ENCODE measurements at regions not wholly inside any gene's neighbourhood (a gene's known extent, or its start where the extent isn't known, plus 50 kb on each side); places are given as distances from the start of the nearest gene placed in this dataset.
A peak's percentile ranks its signal among the peaks of the same experiment; 100 is the strongest.

- no peak overlapping the region for H3K9ac ChIP-seq (ENCODE audit: low read length)
- no peaks in the 10 kb centered on the region for H3K27me3 ChIP-seq (ENCODE audit: control insufficient read depth, insufficient read depth, low read length)
- no peaks in the 10 kb centered on the region for H3K4me1 ChIP-seq (ENCODE audit: control insufficient read depth, insufficient read depth, low read length)
- no peaks in the 10 kb centered on the region for H3K36me3 ChIP-seq (ENCODE audit: control insufficient read depth, insufficient read depth, low read length)
- no peak overlapping the region for H3K4me3 ChIP-seq (ENCODE audit: low read depth, low read length)
- H3K27ac ChIP-seq (ENCODE audit: low read depth, low read length) = no peak overlapping the region
- H3K9me3 ChIP-seq (ENCODE audit: control insufficient read depth, insufficient read depth, low read depth, low read length) = no peaks in the 10 kb centered on the region
Observed at GRCh38 chr16:52834736-52835465, 217.8 kb downstream of the CHD9NB start.

DNA sequence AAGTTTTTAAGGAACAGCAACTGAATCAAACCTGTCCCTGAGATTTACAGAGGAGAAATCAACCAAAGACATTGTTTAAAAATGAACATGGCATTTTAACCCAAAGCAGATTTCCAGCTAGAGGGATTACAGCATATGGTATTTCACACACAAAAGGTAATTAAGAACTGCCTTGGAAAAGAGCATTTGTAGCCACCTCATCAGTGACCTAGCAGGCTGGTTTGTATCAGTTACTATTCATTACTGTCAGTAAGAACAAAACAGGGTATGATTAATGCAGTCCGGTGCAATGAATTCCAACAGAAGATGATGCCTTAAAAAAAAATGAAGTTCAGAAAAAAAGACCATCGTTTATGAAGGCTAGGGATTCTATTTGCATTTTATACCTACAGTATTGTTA, 219.9 kb downstream of the CHD9NB start:
- H3K27me3 ChIP-seq (ENCODE audit: control insufficient read depth, insufficient read depth, low read length) = no peaks in the 10 kb centered on the region
- no peak overlapping the region for H3K4me3 ChIP-seq (ENCODE audit: low read depth, low read length)
- no peak overlapping the region for H3K27ac ChIP-seq (ENCODE audit: low read depth, low read length)
- no peak overlapping the region for H3K9ac ChIP-seq (ENCODE audit: low read length)
- H3K9me3 ChIP-seq (ENCODE audit: control insufficient read depth, insufficient read depth, low read depth, low read length) = no peaks in the 10 kb centered on the region
- no peaks in the 10 kb centered on the region for H3K4me1 ChIP-seq (ENCODE audit: control insufficient read depth, insufficient read depth, low read length)
- H3K36me3 ChIP-seq (ENCODE audit: control insufficient read depth, insufficient read depth, low read length) = no peaks in the 10 kb centered on the region

- Histone ChIP-seq H3K4me1 (ENCODE audit: control insufficient read depth, insufficient read depth, low read length) (no peaks in the 10 kb centered on the region), H3K9me3 (ENCODE audit: control insufficient read depth, insufficient read depth, low read depth, low read length) (no peaks in the 10 kb centered on the region), H3K9ac (ENCODE audit: low read length) (no peak overlapping the region), H3K36me3 (ENCODE audit: control insufficient read depth, insufficient read depth, low read length) (no peaks in the 10 kb centered on the region), H3K27ac (ENCODE audit: low read depth, low read length) (no peak overlapping the region), H3K4me3 (ENCODE audit: low read depth, low read length) (no peak overlapping the region), H3K27me3 (ENCODE audit: control insufficient read depth, insufficient read depth, low read length) (no peaks in the 10 kb centered on the region)
Observed at GRCh38 chr16:52827456-52827855, 225.2 kb downstream of the CHD9NB start.

- Histone ChIP-seq H3K36me3 (ENCODE audit: control insufficient read depth, insufficient read depth, low read length) (no peaks in the 10 kb centered on the region), H3K4me1 (ENCODE audit: control insufficient read depth, insufficient read depth, low read length) (no peaks in the 10 kb centered on the region), H3K4me3 (ENCODE audit: low read depth, low read length) (no peak overlapping the region), H3K9me3 (ENCODE audit: control insufficient read depth, insufficient read depth, low read depth, low read length) (no peaks in the 10 kb centered on the region), H3K27me3 (ENCODE audit: control insufficient read depth, insufficient read depth, low read length) (no peaks in the 10 kb centered on the region), H3K27ac (ENCODE audit: low read depth, low read length) (no peak overlapping the region), H3K9ac (ENCODE audit: low read length) (no peak overlapping the region)
Observed at GRCh38 chr16:52825892-52826291, 226.8 kb downstream of the CHD9NB start.

DNA sequence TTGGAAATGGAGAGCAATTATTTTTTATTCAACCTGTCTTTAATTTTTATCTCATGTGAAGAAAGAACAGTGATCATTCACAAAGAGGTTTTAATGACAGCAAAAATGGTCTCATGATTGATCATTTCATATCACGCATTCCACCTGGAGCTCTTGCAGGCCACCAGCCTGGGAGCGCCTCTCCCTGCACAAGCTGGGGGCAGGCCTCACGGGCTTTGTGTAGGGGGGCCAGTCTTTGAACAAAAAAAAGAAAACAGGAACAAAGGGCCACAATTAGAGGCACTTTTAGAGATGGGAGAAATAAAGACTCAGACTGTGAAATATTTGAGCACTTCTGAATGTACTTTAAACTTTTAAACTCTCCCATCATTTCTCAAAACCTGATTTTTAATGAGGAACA, 232.9 kb downstream of the CHD9NB start:
- H3K27me3 ChIP-seq (ENCODE audit: control insufficient read depth, insufficient read depth, low read length) = no peaks in the 10 kb centered on the region
- no peaks in the 10 kb centered on the region for H3K4me1 ChIP-seq (ENCODE audit: control insufficient read depth, insufficient read depth, low read length)
- no peaks in the 10 kb centered on the region; the same call in 1 of the 2 replicates for H3K9me3 ChIP-seq (ENCODE audit: control insufficient read depth, insufficient read depth, low read depth, low read length)
- no peak overlapping the region for H3K9ac ChIP-seq (ENCODE audit: low read length)
- H3K36me3 ChIP-seq (ENCODE audit: control insufficient read depth, insufficient read depth, low read length) = no peaks in the 10 kb centered on the region
- no peak overlapping the region for H3K27ac ChIP-seq (ENCODE audit: low read depth, low read length)
- H3K4me3 ChIP-seq (ENCODE audit: low read depth, low read length) = no peak overlapping the region

GRCh38 chr16:52819405-52819804, 233.3 kb downstream of the CHD9NB start:
- Histone ChIP-seq H3K36me3 (ENCODE audit: control insufficient read depth, insufficient read depth, low read length) (no peaks in the 10 kb centered on the region), H3K27me3 (ENCODE audit: control insufficient read depth, insufficient read depth, low read length) (no peaks in the 10 kb centered on the region), H3K9me3 (ENCODE audit: control insufficient read depth, insufficient read depth, low read depth, low read length) (no peaks in the 10 kb centered on the region; the same call in 1 of the 2 replicates), H3K27ac (ENCODE audit: low read depth, low read length) (no peak overlapping the region), H3K4me3 (ENCODE audit: low read depth, low read length) (no peak overlapping the region), H3K9ac (ENCODE audit: low read length) (no peak overlapping the region), H3K4me1 (ENCODE audit: control insufficient read depth, insufficient read depth, low read length) (no peaks in the 10 kb centered on the region)

- H3K27me3 ChIP-seq (ENCODE audit: control insufficient read depth, insufficient read depth, low read length) = no peaks in the 10 kb centered on the region
Observed at GRCh38 chr16:52817696-52818095, 235.0 kb downstream of the CHD9NB start.

DNA sequence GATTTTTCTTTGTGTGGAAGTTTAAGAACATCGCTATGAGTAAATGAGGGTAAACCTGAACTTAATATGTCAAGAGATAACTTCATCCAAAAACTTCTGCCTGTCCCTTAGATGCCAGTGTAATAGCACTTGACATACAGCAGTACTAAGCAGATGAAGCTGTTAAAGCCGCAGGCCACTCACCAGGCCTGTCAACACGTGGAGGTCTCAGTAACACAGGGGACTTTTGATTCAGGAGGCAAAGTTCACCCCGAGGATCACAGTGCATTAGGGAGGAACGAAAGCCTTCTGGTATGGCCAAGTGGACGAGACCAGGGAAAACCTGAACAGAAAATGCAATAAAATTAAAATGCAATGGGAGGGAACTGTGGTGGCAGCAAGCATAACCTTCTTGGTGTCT, 235.7 kb downstream of the CHD9NB start:
- Histone ChIP-seq H3K27ac (ENCODE audit: low read depth, low read length) (no peak overlapping the region), H3K4me3 (ENCODE audit: low read depth, low read length) (no peak overlapping the region), H3K4me1 (ENCODE audit: control insufficient read depth, insufficient read depth, low read length) (peaks cover 8% of the 10 kb centered on the region; the same call in 1 of the 2 replicates), H3K27me3 (ENCODE audit: control insufficient read depth, insufficient read depth, low read length) (no peaks in the 10 kb centered on the region), H3K9ac (ENCODE audit: low read length) (no peak overlapping the region), H3K36me3 (ENCODE audit: control insufficient read depth, insufficient read depth, low read length) (no peaks in the 10 kb centered on the region), H3K9me3 (ENCODE audit: control insufficient read depth, insufficient read depth, low read depth, low read length) (peaks cover 4% of the 10 kb centered on the region; the same call in 1 of the 2 replicates)

More at GRCh38 chr16:52817696-52818095, 235.0 kb downstream of the CHD9NB start:
- peaks cover 4% of the 10 kb centered on the region; the same call in 1 of the 2 replicates for H3K9me3 ChIP-seq (ENCODE audit: control insufficient read depth, insufficient read depth, low read depth, low read length)
- H3K9ac ChIP-seq (ENCODE audit: low read length) = no peak overlapping the region
- H3K27ac ChIP-seq (ENCODE audit: low read depth, low read length) = no peak overlapping the region
- H3K36me3 ChIP-seq (ENCODE audit: control insufficient read depth, insufficient read depth, low read length) = no peaks in the 10 kb centered on the region
- H3K4me3 ChIP-seq (ENCODE audit: low read depth, low read length) = no peak overlapping the region
- peaks cover 6% of the 10 kb centered on the region; the same call in 1 of the 2 replicates for H3K4me1 ChIP-seq (ENCODE audit: control insufficient read depth, insufficient read depth, low read length)

DNA sequence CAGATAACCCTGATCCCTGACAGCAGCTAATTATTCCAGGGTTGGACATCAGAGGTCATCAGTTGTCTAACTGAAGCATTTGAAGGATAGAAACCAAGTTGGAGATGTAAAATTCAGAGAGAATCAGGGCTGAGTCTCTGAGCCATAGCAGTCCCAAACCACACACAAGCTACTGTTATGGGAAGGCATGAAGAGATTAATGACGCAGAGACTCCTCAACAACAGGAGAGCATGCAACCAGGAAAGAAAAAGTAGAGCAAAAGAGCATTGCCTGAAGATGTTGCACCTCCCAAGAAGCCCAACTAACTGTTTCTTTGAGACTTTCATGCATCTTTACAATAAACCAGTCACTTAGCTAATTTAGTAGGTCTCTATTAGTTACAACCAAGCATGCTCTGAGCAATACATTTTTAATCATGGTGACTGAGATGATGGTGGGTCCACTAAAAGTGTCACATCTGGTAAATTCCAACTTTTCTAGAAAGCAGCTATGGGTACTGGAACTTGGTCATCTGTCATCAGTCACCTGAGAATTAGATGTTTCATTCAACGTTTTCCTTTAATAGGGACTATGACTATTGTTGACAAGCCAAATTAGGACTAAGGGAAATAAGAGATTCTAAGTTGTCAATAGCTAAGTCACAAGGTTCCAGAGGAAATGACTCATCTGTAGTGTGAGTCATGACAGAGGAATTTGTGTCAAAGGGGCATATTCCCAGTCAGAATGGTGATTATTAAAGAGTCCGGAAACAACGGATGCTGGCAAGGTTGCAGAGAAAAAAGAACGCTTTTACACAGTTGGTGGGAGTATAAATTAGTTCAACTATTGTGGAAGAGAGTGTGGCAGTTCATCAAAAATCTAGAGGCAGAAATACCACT, 239.8 kb downstream of the CHD9NB start:
- no peaks in the 10 kb centered on the region for H3K36me3 ChIP-seq (ENCODE audit: control insufficient read depth, insufficient read depth, low read length)
- peaks cover 4% of the 10 kb centered on the region; the same call in 1 of the 2 replicates for H3K9me3 ChIP-seq (ENCODE audit: control insufficient read depth, insufficient read depth, low read depth, low read length)
- no peak overlapping the region for H3K4me3 ChIP-seq (ENCODE audit: low read depth, low read length)
- 0 out of 2 replicates have a peak overlapping the region, but pooled peaks have one; percentile 47 for H3K27ac ChIP-seq (ENCODE audit: low read depth, low read length)
- no peaks in the 10 kb centered on the region for H3K27me3 ChIP-seq (ENCODE audit: control insufficient read depth, insufficient read depth, low read length)
- H3K9ac ChIP-seq (ENCODE audit: low read length) = no peak overlapping the region
- peaks cover 8% of the 10 kb centered on the region; the same call in 1 of the 2 replicates for H3K4me1 ChIP-seq (ENCODE audit: control insufficient read depth, insufficient read depth, low read length)

DNA sequence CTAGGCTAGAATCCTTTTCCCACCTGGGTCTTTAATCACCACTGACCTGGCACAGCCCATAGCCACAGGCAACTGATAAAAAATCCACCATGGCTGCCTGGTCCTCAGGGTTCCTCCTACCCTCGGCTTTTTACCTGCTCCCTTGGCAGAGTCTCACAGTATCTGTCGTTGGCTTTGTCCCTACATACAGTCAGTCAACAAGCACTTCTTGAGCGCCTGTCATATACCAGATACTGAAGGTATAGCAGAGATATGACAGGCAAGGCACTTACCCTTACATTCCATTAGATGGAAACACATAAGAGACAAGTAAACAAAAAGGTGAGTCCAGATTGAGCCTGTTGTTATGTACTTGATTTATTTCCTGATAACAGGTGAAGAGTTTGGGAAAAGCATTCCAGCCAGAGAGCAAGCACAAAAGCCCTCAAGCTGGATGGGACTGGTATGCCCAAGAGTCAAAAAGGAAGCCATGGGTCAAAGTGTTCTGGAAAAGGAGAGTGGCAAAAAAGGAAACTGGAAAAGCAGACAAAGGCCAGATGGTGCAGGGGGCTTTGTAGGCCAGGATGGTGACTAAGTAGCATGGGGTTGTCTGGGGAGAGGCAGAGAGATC, 247.0 kb downstream of the CHD9NB start:
- Histone ChIP-seq H3K4me3 (ENCODE audit: low read depth, low read length) (no peak overlapping the region), H3K27me3 (ENCODE audit: control insufficient read depth, insufficient read depth, low read length) (no peaks in the 10 kb centered on the region), H3K9ac (ENCODE audit: low read length) (no peak overlapping the region), H3K4me1 (ENCODE audit: control insufficient read depth, insufficient read depth, low read length) (no peaks in the 10 kb centered on the region), H3K27ac (ENCODE audit: low read depth, low read length) (no peak overlapping the region), H3K9me3 (ENCODE audit: control insufficient read depth, insufficient read depth, low read depth, low read length) (0 out of 2 replicates have a peak, but pooled peaks cover 3% of the 10 kb centered on the region), H3K36me3 (ENCODE audit: control insufficient read depth, insufficient read depth, low read length) (no peaks in the 10 kb centered on the region)

Data from HUES6 (cell line).